ENCODE measurements at regions not wholly inside any gene's neighbourhood (a gene's known extent, or its start where the extent isn't known, plus 50 kb on each side); places are given as distances from the start of the nearest gene placed in this dataset.

GRCh38 chr2:145010635-145011034, 490.7 kb upstream of the ZEB2 start:
- TF ChIP-seq CTCF (conservative IDR thresholded peaks at IDR 0.05; ENCODE audit: low read length) = no peak

GRCh38 chr2:145007960-145008263, 488.0 kb upstream of the ZEB2 start:
- peak overlapping the region; percentile 33 for H3K4me3 ChIP-seq (ENCODE audit: low read length)
- DNase-seq (ENCODE audit: low read depth) = no peak
- no peak for TF ChIP-seq CTCF (conservative IDR thresholded peaks at IDR 0.05; ENCODE audit: low read length)

More at GRCh38 chr2:145010635-145011034, 490.7 kb upstream of the ZEB2 start:
- DNase-seq (ENCODE audit: low read depth) = no peak
- H3K4me3 ChIP-seq (ENCODE audit: low read length) = no peak overlapping the region

- TF ChIP-seq CTCF (conservative IDR thresholded peaks at IDR 0.05; ENCODE audit: low read length) = peak; percentile 31
- peak; percentile 99 for DNase-seq (ENCODE audit: low read depth)
- H3K4me3 ChIP-seq (ENCODE audit: low read length) = peak overlapping the region; percentile 33
Observed at GRCh38 chr2:145007093-145007959, 487.4 kb upstream of the ZEB2 start.

- no peak overlapping the region for H3K4me3 ChIP-seq (ENCODE audit: low read length)
- DNase-seq (ENCODE audit: low read depth) = no peak
- TF ChIP-seq CTCF (conservative IDR thresholded peaks at IDR 0.05; ENCODE audit: low read length) = no peak
Observed at GRCh38 chr2:145002624-145003023, 482.7 kb upstream of the ZEB2 start.

GRCh38 chr2:145000376-145000775, 480.5 kb upstream of the ZEB2 start:
- TF ChIP-seq CTCF (conservative IDR thresholded peaks at IDR 0.05; ENCODE audit: low read length) = no peak
- no peak for DNase-seq (ENCODE audit: low read depth)
- no peak overlapping the region for H3K4me3 ChIP-seq (ENCODE audit: low read length)

GRCh38 chr2:144999936-145000335, 480.0 kb upstream of the ZEB2 start:
- no peak for TF ChIP-seq CTCF (conservative IDR thresholded peaks at IDR 0.05; ENCODE audit: low read length)
- H3K4me3 ChIP-seq (ENCODE audit: low read length) = no peak overlapping the region
- no peak for DNase-seq (ENCODE audit: low read depth)
